NAMALWA (cell line): ENCODE measurements at regions not wholly inside any gene's neighbourhood (a gene's known extent, or its start where the extent isn't known, plus 50 kb on each side); places are given as distances from the start of the nearest gene placed in this dataset.
"Not testable (repeated sequence)": the region's sequence is repeated elsewhere in the genome, so short reads cannot be mapped to it uniquely, and the experiment has no call there.

Experiments
- DNase-seq: peaks from one replicate; pipeline ENCODE4 v3.0.0-alpha.2; 2015; ENCODE audit warnings: low spot score

DNA sequence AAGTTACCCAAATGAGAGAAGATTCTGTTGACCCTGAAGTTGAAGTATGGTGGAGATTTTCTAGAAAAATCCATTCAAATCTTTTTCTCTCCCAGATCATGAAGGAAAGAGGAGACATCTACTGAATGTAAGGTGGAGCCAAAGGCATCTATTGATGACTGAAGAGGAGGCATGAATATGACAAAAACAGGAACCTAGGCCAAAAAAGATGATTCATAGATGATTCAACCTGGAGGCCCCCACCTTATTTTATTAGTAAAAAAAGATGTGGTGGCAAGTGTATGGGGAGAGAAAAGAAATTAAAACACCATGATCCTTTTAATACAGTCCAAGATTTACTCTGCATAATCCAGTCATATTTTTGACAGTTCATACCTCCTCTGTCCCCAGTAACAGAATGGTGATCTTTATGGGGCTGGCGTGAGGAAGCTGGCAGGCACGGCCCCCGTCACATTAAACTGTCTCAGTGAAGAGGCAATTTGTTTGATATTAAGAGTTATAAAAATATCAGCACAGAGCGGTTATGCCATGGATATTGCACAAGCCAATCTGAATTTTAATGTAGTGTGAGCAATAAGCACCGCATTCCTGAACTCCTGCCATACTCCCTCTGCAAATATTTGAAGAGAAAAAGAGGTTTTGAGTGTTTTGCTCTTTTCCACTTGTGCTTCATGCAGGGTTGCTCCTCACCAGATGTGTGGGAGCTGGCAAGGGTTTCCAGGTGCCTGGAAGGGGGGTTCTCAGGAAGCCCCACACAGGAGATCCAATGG is 94.4 kb downstream of the TRIM43 start:
- DNase-seq, result not testable (repeated sequence)

- not testable (repeated sequence) for DNase-seq
These were observed 96.1 kb downstream of the TRIM43 start for GRCh38 chr2:95687852-95688251.

GRCh38 chr2:95691210-95691609 is 99.4 kb downstream of the TRIM43 start:
- DNase-seq, result not testable (repeated sequence)

GRCh38 chr2:95693071-95693846 is 101.5 kb downstream of the TRIM43 start:
- not testable (repeated sequence) for DNase-seq

- DNase-seq, result no peak
These were observed 103.8 kb downstream of the TRIM43 start for GRCh38 chr2:95695613-95696012.

- no peak for DNase-seq
These were observed 106.3 kb downstream of the TRIM43 start for GRCh38 chr2:95698146-95698545.

DNA sequence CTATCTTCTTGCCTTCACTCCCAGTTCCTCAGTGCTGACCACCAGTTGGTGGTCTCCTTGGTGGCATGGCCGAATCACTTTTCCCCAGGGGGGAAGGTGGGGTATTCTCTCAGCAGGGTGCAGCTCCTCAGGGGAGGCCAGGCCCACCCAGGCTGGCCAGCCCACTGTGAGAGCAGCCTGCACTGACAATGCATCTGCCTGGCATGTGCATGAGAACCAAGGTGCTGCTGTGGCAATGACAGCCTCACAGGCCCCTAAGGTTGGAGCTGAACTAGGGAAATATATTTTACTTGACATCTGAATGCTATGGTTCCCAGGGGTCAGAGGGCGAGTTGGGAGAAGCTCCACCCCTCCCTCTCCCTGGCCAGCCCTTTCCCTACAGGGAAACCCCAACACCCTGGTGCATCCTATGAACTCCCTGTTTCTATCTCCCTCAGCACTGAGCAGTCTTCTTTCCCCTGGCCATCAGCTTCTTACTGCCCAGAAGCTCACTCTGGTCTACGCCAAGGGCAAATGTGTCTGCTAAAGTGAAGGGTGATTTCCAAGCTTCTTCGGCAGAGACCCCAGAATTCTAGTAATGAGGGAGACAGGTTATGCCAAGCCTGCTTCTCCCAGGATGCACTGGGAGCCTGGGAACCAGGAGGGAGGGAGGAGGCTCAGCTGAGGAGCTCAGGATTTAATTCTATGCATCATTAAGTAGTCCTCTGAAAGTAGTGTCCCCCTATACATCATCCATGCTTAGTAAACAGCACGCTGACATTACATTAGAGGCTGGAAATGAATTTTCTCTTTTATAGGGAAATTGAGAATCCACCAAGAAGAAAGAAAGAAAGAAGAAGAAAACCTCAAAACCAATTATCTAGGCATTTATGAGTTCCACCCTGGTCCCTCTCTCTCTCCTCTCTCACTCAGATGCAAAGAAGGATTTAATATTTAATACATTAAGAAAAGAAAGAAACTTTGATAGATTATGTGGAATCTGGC is 107.7 kb downstream of the TRIM43 start:
- DNase-seq, result not testable (repeated sequence)

GRCh38 chr2:95700519-95700918 is 108.7 kb downstream of the TRIM43 start:
- peak; percentile 1 for DNase-seq

DNA sequence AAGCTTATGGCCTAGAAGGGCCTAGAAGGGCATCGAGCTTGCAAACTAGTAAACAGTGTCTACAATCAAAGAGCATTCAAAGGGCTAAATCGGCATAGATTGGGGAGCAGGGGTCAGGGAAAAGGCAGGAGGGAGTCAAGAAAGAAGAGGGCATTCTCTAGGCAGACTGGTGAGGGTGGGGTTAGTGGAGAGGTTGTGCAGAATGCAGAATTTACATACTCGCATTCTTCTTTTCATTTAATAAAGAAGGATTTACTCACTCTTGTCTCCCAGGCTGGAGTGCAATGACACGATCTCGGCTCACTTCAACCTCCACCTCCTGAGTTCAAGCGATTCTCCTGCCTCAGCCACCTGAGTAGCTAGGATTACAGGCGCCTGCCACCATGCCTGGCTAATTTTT is 110.7 kb downstream of the TRIM43 start:
- no peak for DNase-seq

DNA sequence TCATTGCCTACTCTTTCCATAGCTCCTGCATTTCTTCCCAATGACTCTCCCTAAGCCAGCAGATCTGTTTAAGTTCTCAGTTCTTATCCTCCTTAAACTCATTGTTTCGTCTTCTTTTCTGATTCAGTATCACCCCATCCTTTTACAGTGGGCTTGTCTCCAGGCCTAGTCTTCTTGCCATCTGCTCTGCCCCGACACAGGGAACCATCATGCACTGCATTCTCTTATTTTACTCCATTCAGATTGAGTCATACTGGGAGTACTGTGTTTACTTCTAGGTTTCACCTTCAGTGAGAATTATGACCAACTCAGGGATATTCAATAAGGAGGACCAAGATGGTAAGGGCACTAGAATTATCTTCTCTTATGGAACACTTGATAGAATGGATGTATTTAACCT is 115.4 kb downstream of the TRIM43 start:
- DNase-seq, result not testable (repeated sequence)

DNA sequence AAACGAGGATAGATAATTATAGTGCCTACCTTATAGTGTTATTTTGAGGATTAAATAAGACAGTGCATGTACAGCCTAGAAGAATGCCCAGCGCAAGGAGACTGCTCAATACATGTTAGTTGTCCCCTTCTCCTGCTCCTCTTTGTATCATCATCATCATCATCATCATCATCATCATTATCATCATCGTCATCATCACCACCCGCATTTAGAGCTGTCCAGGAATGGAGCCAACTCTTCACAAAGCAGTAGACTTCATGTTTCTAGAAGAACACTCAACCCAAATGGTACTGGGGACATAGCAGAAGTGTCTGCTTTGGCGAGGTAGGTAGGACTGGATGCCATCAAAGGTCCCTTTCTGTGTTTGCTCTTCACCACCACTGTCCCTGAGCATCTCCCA is 116.0 kb downstream of the TRIM43 start:
- no peak for DNase-seq

GRCh38 chr2:95709831-95710230 is 118.0 kb downstream of the TRIM43 start:
- no peak for DNase-seq

GRCh38 chr2:95713470-95714177 is 121.8 kb downstream of the TRIM43 start:
- not testable (repeated sequence) for DNase-seq

DNA sequence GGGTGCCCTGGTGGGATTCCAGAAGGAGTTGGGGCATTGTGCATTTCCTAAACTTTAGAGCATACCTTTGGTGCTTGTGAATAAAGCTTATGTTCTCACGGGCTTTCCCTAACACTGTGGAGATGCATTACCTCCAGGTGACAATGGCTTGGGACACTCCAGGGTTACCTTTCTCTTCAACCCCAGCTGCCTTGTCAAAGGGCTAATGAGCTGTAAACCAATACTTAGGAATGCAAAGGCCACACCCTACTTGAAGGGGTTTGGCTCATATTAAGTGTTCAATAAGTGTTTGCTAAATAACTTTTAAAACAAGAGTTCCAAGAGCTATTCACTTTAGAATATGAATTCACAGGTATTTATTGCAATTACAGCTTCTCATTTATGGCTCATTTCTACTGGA is 122.6 kb downstream of the TRIM43 start:
- DNase-seq, result not testable (repeated sequence)

DNA sequence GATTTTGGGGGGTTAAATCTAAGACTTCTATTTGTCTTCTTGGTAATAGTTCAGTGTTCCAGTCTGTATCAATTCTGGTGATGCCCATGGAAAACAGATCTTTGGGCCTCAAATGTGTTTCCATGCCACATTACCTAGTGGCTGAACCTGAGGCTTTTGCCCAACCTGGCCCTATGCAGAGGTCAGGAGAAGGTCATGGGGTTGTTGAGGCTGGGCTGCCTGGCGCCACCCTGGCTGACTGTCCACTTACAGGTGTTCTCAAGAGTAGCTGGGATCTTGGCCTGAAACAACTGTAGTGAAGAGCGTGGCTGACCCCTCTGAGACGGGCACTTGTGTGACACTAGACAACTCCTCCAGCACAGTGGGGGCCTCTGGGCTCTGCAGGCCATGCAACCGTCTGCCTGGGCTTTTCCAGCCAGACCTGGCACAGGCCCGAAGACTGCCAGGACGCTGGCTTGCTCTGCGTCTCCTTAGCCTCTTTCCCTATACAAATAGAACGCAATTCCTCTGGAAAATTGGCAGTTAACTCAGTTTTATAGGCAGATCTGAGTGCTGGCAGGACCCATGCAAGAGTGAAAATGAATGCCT is 127.8 kb downstream of the TRIM43 start:
- no peak for DNase-seq

DNA sequence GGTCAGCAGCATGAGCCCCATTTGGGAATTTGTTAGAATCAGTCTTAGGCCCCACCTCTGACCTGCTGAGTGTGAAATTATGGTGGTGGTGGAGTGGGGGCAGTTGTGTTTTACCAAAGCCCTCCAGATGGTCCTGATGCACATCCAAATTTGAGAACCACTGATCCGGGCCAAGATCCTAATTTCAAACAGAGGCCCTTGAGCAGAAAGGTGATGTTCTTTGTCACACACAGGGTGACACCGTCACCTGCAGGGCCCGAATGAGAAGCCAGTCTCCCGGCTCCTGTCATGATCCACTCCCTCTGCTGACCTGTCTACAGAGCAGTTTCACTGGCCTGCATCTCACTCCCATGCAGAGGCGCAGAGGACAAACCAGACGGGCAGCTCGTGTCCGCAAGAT is 129.9 kb downstream of the TRIM43 start:
- DNase-seq, result no peak

- no peak for DNase-seq
These were observed 130.4 kb downstream of the TRIM43 start for GRCh38 chr2:95722131-95722697.

DNA sequence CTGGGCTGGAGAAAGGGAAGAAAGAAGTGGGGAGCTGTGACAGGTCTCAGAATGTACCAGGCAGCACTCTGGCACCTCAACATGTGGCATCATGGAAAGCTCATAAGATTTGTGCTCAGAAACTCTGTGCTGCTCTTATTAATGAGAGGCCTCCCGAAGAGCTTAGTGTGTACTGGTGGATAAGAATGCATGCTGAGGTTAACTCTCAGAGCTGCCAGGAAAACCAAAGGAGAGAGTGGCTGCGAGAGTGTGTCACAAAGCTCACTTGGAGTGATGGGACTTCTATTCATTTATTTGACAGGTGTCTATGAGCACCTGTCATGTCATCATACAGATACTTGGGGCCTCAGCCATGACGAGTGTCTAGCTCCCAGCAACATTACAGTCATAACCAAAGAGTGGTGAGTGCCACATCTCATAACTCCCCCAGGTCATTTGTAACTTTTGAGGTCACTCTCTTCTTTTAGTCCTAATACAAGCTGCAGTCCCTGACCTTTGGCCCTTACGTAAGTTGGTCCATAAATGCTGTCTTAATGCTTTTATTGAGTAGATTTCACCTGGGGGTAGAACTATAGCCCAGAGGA is 131.9 kb downstream of the TRIM43 start:
- DNase-seq, result not testable (repeated sequence)

- DNase-seq, result not testable (repeated sequence)
These were observed 133.4 kb downstream of the TRIM43 start for GRCh38 chr2:95725191-95725590.

GRCh38 chr2:95725677-95726076 is 133.9 kb downstream of the TRIM43 start:
- not testable (repeated sequence) for DNase-seq
